ENCODE measurements at regions not wholly inside any gene's neighbourhood (a gene's known extent, or its start where the extent isn't known, plus 50 kb on each side); places are given as distances from the start of the nearest gene placed in this dataset.

- TF ChIP-seq EZH2phosphoT487 (IDR thresholded peaks at IDR 0.05; ENCODE audit: borderline replicate concordance, low read depth, low read length) (no peak), CTCF (conservative IDR thresholded peaks at IDR 0.05; ENCODE audit: low read length) (no peak)
These were observed 87.0 kb downstream of the PLSCR2 start for GRCh38 chr3:146382386-146382785.
